GM21528 (cell line): ENCODE measurements at regions not wholly inside any gene's neighbourhood (a gene's known extent, or its start where the extent isn't known, plus 50 kb on each side); places are given as distances from the start of the nearest gene placed in this dataset.

Source experiments
- ATAC-seq: cut with Tn5 transposase; IDR thresholded peaks from one replicate; pipeline ENCODE4 v1.9.1; 2021; ENCODE audit warnings: mild to moderate bottlenecking, moderate library complexity; ENCODE audit not compliant: unreplicated experiment, low FRiP score

- ATAC-seq: no peak
These were observed 318.5 kb upstream of the SFRP2 start for GRCh38 chr4:154107337-154107736.

DNA sequence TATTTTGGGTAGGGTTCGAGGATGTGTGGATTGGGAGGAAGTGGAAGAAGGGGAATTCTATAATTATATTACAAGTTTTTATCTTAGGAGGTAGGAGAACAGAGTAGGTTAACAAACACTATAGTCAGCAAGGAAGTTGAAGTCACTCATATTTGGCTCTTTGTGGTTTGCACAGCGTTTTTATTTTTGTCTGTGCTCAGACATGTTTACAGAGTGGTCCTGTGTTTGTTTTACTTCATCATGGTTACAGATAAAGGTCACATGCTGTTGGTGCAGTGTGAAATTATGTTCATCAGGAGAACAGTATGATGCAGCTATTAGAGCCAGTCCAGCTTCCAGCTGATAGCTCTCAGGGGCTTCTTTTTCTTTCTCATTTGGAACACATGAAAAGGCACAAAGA is 299.9 kb upstream of the SFRP2 start:
- ATAC-seq: no peak

GRCh38 chr4:154086247-154086646 is 297.4 kb upstream of the SFRP2 start:
- ATAC-seq: no peak

- no peak for ATAC-seq
These were observed 296.0 kb upstream of the SFRP2 start for GRCh38 chr4:154084864-154085263.

GRCh38 chr4:154082760-154083535 is 294.1 kb upstream of the SFRP2 start:
- no peak for ATAC-seq

DNA sequence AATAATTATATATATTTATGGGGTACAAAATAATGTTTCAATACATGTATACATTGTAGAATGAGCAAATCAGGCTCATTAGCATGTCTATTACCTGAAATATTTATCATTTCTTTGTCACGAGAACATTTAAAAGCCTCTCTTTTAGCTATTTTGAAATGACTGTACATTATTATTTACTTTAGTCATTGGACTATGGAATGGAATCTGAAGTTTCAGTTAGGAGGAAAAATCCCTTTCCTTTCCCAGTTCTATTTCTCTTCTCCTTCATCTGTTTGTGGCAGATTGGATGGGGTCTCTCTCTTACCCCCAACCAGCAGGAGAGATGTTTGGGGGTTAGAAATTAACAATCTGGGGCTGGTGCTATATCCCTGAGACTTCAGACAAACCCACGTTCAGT is 292.5 kb upstream of the SFRP2 start:
- no peak for ATAC-seq

GRCh38 chr4:154078504-154079350 is 289.8 kb upstream of the SFRP2 start:
- ATAC-seq: no peak

- ATAC-seq: no peak
These were observed 288.0 kb upstream of the SFRP2 start for GRCh38 chr4:154076921-154077320.

- no peak for ATAC-seq
These were observed 284.4 kb upstream of the SFRP2 start for GRCh38 chr4:154073107-154073822.

- ATAC-seq: no peak
These were observed 278.9 kb upstream of the SFRP2 start for GRCh38 chr4:154067786-154068185.

DNA sequence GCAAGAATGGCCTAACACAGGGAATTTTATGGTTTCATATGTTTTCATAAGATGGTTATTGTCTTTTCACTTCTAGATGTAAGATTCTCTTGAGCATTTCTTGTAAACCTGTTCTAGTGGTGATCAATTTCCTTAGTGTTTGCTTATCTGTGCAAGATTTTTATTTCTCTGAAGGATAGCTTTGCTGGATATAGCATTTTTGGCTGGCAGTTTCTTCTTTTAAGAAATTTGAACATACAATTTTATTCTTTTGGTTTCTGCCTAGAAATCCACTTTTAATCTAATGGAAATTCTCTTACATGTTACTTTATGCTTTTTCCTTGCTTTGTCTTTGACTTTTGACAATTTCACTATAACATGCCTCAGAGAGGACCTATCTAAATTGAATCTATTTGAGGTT is 276.5 kb upstream of the SFRP2 start:
- ATAC-seq: no peak

DNA sequence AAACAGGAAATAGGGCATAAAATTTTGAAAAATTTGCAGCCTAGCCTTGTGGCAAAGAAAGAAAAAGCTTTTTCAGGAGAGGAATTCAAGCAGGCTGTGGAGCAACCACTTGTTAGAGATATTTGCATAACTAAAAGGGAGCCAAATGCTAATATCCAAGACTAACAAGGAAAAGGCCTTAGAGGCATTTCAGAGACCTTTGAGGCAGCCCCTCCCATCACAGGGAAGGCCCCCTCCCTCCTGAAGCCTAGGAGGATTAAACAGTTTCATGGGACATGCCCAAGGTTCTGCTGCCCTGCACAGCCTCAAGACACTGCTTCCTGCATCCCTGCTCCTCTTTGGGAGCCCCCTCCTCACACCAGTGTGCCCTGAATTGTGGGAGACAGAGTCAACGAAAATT is 275.4 kb upstream of the SFRP2 start:
- ATAC-seq: no peak

DNA sequence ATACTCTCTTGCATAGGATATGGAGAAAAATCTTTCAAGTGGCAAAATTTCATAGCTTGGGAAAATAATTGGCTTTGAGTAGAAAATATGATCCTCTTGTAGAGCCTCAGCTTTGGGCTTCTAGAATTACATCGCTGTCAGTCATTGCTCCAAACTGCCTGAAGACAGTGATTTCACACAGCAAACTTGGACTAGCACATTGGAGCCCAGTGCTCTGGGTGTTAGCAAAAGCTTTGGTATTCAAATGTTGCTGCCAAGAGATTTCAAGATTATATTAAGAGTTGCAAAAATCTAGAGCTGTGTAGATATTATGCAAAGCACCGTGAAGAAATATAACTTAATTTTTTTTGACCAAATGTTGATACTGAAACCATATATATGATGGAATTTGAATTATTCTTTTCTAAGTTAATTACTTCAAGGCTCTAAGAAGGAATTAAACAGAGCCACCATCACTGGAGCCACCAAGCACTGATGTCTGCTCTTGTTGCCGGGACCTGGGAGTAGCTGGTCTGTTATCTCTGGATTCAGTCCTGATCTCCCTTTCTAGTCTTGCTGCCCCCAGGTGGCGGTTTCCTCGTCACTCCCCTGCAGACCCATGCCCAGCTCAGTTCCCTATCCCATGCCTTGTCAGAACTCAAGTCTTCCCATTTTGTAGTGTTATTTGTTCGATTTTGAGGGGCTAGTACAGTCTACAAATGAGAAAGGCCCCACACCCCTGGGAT is 260.7 kb upstream of the SFRP2 start:
- ATAC-seq: no peak

DNA sequence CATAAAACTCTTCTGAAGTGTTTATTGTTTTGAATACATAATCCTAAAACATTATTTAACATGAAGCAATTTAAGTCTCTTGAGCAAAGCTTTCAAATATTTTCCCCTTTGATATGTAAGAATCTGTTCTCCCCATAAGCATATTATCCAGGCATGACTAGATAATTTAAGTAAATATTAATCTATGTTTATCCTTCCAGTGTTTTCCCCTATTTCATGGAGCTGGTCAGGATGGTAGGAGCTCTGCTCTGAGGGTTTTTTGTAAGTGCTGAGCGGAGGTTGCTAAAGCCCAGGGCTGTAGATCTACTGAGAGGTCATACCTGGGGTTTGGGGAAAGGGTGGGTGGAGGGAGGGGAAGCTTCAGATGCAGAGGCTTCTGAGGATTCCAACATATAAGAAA is 258.9 kb upstream of the SFRP2 start:
- ATAC-seq: no peak

- no peak for ATAC-seq
These were observed 256.0 kb upstream of the SFRP2 start for GRCh38 chr4:154044742-154045485.

GRCh38 chr4:154044108-154044531 is 255.2 kb upstream of the SFRP2 start:
- no peak for ATAC-seq

DNA sequence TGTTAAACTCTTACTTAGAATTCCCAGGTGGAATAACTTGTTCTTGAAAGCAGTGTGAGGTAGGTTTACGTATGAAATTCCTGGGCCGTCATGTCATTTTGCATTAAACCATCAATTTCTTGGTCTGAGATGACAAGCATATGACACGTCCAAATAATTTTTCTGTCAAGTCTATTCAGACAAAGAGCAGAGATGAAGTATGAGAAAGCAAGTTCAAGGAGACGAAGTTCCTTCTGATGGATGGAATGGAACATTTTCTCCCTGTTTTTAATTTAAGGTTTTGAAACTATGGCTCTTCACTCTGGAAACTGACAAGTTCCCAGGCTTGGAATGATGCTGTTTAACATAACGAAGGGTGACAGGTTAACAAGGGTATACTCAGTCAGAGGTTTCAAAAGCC is 252.8 kb upstream of the SFRP2 start:
- ATAC-seq: no peak

- ATAC-seq: no peak
These were observed 250.8 kb upstream of the SFRP2 start for GRCh38 chr4:154039435-154040343.

DNA sequence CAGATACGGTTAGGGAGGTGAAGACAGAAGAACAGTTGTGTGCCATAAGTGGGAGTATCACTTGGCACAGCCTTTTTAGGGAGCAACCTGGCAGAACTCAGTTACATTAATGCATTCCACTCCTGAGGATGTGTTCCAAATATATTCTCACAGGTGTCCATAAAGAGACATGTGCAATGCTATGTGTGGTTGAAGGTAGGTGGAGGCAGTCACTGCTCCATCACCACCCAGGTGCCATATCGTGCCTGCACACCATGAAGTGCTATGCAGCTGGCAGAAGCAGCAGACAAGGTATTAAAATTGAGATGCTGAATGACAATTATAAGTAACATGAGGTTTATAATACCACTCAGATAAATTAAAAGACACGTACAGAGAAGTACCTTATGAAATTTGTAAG is 248.0 kb upstream of the SFRP2 start:
- ATAC-seq: no peak
